DND-41 (cell line): ENCODE measurements at regions not wholly inside any gene's neighbourhood (a gene's known extent, or its start where the extent isn't known, plus 50 kb on each side); places are given as distances from the start of the nearest gene placed in this dataset.

Source experiments
- ATAC-seq: fragments of 200-7000 bp; cut with Tn5 transposase; 3 replicates; pipeline ENCODE4 v1.9.1; 2021; ENCODE audit warnings: low read depth; ENCODE audit not compliant: insufficient read depth
- DNase-seq: peaks from one replicate; pipeline ENCODE4 v3.0.0-alpha.2; 2020
- H2AFZ ChIP-seq: 2 replicates; pipeline ENCODE4 v1.6.0; 2012; ENCODE audit warnings: low read depth, low read length
- H3K27ac ChIP-seq: 2 replicates; pipeline ENCODE4 v1.5.1; 2012; ENCODE audit warnings: low read length, inconsistent platforms
- H3K27me3 ChIP-seq: fragments of 200-600 bp; sonication (generic); 2 replicates; pipeline ENCODE4 v1.6.0; 2012; ENCODE audit warnings: low read length, mild to moderate bottlenecking, inconsistent platforms; ENCODE audit not compliant: insufficient read depth, poor library complexity
- H3K36me3 ChIP-seq: 2 replicates; pipeline ENCODE4 v1.5.1; 2012; ENCODE audit warnings: low read length, inconsistent platforms; ENCODE audit not compliant: insufficient read depth
- H3K4me1 ChIP-seq: 2 replicates; pipeline ENCODE4 v1.5.1; 2012; ENCODE audit warnings: mild to moderate bottlenecking, low read length; ENCODE audit not compliant: insufficient read depth
- H3K4me2 ChIP-seq: 2 replicates; pipeline ENCODE4 v1.6.0; 2012; ENCODE audit warnings: mild to moderate bottlenecking, moderate library complexity, low read length, inconsistent platforms; ENCODE audit not compliant: insufficient read depth
- H3K4me3 ChIP-seq, 2 experiments: fragments of 200-600 bp in 1 of 2; shearing (Covaris generic) in 1 of 2; 2 replicates each; pipeline ENCODE4 v1.5.1; 2012 to 2016; ENCODE audit warnings: inconsistent platforms in 2 of 2, low read length in 2 of 2, mild to moderate bottlenecking in 2 of 2, low read depth in 1 of 2, moderate library complexity in 1 of 2
- H3K79me2 ChIP-seq: 2 replicates; pipeline ENCODE4 v1.6.0; 2012; ENCODE audit warnings: low read length, inconsistent platforms; ENCODE audit not compliant: insufficient read depth
- H3K9ac ChIP-seq: 2 replicates; pipeline ENCODE4 v1.6.0; 2012; ENCODE audit warnings: low read depth, mild to moderate bottlenecking, inconsistent platforms, low read length, moderate library complexity
- H3K9me3 ChIP-seq: 2 replicates; pipeline ENCODE4 v1.5.1; 2012; ENCODE audit warnings: low read length, moderate library complexity, mild to moderate bottlenecking, inconsistent platforms; ENCODE audit not compliant: insufficient read depth, severe bottlenecking
- H4K20me1 ChIP-seq: 2 replicates; pipeline ENCODE4 v1.6.0; 2012; ENCODE audit warnings: low read length; ENCODE audit not compliant: insufficient read depth
- EZH2 ChIP-seq: IDR thresholded peaks from 3 replicates; pipeline ENCODE4 v1.6.1; 2012; ENCODE audit warnings: borderline replicate concordance, low read depth, mild to moderate bottlenecking, moderate library complexity, low read length, inconsistent platforms; ENCODE audit not compliant: severe bottlenecking
- TF ChIP-seq, protein P1 (sequence below): IDR thresholded peaks from 2 replicates; pipeline ENCODE4 v1.5.1; 2012; ENCODE audit warnings: borderline replicate concordance, low read length, moderate library complexity, mild to moderate bottlenecking; ENCODE audit not compliant: poor library complexity, severe bottlenecking; ENCODE audit errors: extremely low read depth

DNA sequence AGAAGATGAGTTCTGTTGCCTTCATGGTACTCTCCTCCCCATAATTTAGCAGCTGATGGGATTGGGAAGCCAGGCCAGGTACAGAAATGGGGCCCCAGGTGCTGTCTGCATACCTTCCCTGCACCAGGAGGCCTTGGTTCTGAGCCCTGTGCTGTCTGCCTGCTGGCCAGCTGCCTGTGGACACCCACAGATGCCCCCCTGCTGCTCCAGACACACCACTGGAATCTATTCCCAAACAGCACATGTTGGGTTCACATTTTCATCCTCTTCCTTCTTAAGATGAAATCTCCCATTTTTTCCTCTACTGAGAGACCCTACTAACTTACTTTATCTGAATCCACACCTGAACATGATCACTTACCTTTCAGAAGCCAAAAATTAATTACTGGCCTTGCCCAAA is 152.0 kb upstream of the CCDC68 start:
- no peaks in the 10 kb centered on the region for H3K4me1 ChIP-seq
- no peaks in the 10 kb centered on the region for H4K20me1 ChIP-seq
- no peak overlapping the region for H2AFZ ChIP-seq
- H3K27ac ChIP-seq: no peak overlapping the region
- H3K36me3 ChIP-seq: no peaks in the 10 kb centered on the region
- H3K9me3 ChIP-seq: no peaks in the 10 kb centered on the region
- H3K4me2 ChIP-seq: no peak overlapping the region
- no peak for DNase-seq
- no peak overlapping the region for H3K4me3 ChIP-seq
- no peak for TF ChIP-seq EZH2
- TF ChIP-seq, protein P1, sequence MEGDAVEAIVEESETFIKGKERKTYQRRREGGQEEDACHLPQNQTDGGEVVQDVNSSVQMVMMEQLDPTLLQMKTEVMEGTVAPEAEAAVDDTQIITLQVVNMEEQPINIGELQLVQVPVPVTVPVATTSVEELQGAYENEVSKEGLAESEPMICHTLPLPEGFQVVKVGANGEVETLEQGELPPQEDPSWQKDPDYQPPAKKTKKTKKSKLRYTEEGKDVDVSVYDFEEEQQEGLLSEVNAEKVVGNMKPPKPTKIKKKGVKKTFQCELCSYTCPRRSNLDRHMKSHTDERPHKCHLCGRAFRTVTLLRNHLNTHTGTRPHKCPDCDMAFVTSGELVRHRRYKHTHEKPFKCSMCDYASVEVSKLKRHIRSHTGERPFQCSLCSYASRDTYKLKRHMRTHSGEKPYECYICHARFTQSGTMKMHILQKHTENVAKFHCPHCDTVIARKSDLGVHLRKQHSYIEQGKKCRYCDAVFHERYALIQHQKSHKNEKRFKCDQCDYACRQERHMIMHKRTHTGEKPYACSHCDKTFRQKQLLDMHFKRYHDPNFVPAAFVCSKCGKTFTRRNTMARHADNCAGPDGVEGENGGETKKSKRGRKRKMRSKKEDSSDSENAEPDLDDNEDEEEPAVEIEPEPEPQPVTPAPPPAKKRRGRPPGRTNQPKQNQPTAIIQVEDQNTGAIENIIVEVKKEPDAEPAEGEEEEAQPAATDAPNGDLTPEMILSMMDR: no peak
- no peak for ATAC-seq
- no peak overlapping the region for H3K9ac ChIP-seq
- H3K79me2 ChIP-seq: no peaks in the 10 kb centered on the region
- no peaks in the 10 kb centered on the region for H3K27me3 ChIP-seq

DNA sequence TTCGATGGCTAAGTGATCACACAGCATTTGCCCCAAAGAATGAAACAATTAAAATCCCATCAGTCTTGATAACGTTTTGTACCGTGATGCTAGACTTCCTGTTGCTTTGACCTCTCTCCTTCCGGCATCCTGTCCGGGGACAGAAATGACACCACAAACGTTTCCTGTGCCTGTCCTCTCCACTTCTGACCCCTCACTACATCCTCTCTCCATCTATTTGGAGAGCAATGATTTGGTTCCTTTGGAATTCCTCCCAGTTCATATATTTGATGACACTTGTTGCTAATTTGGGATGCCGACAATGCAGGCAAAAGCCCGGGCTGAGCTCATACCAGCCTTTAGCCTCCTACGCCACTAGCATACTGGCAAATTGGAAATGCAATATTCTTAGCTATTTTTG is 151.2 kb upstream of the CCDC68 start:
- H2AFZ ChIP-seq: no peak overlapping the region
- TF ChIP-seq, protein P1: no peak
- no peak for TF ChIP-seq EZH2
- H3K4me2 ChIP-seq: no peak overlapping the region

DNA sequence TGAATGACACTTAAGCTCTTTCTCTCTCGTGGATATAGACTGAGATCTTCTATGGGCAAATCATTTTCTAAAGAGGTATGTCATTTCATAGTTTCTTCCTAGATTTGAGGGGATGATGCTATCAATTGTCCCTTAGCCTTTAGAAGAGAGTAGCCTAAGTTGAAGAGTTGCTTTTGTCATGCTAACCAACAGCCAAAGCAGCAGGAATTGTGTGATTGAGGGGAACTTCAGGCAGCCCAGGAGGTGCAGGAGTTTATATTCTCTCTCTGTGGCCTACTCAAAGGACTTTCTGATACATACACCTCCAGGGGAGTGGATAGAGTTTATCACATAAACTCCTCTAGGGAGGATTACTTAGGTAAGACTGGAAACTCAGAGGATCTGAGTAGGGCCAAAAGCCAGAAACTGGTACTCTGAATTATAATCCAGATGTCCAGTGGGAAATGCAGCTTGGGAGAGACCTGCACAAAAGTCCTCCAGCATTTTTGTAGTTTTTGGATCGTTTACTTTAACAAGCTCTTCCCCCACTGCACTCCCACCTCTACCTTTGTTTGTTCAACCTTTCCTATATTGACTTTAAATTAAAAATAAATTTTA is 150.7 kb upstream of the CCDC68 start:
- Histone ChIP-seq H3K4me3 (no peak overlapping the region), H2AFZ (no peak overlapping the region), H3K4me2 (no peak overlapping the region), H3K79me2 (no peaks in the 10 kb centered on the region), H3K27me3 (no peaks in the 10 kb centered on the region), H3K4me1 (no peaks in the 10 kb centered on the region), H3K27ac (no peak overlapping the region), H3K9me3 (no peaks in the 10 kb centered on the region), H3K9ac (no peak overlapping the region), H4K20me1 (no peaks in the 10 kb centered on the region), H3K36me3 (no peaks in the 10 kb centered on the region)
- no peak for ATAC-seq
- TF ChIP-seq EZH2: no peak
- TF ChIP-seq, protein P1: no peak
- DNase-seq: no peak

More for the DNA sequence above, 151.2 kb upstream of the CCDC68 start:
- Histone ChIP-seq H3K27ac (no peak overlapping the region), H3K9me3 (no peaks in the 10 kb centered on the region), H3K4me3 (no peak overlapping the region), H4K20me1 (no peaks in the 10 kb centered on the region), H3K9ac (no peak overlapping the region), H3K36me3 (no peaks in the 10 kb centered on the region), H3K27me3 (no peaks in the 10 kb centered on the region), H3K4me1 (no peaks in the 10 kb centered on the region), H3K79me2 (no peaks in the 10 kb centered on the region)
- ATAC-seq: no peak
- DNase-seq: no peak

DNA sequence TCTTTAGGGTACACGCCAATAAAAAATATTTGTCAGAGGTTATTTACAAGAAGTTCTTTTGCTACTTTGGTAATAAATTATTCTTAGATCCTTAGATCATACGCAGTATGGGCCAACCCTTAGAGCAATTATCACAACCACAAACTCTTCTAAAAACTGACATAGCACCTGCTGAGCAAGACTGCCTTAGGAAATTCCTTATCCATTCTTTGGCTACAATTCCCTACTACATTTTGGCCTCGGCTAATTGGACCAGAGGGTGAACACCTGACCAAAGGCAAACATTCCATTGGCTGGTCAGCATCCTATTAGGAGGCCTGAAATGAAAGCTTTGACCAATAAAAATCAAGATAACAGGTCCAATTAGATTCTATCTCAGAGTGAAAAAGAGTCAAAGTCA is 147.6 kb upstream of the CCDC68 start:
- Histone ChIP-seq H3K27me3 (no peaks in the 10 kb centered on the region), H3K27ac (no peak overlapping the region), H4K20me1 (no peaks in the 10 kb centered on the region), H3K9me3 (no peaks in the 10 kb centered on the region), H3K9ac (no peak overlapping the region), H3K79me2 (no peaks in the 10 kb centered on the region), H3K4me2 (no peak overlapping the region), H2AFZ (no peak overlapping the region), H3K4me1 (no peaks in the 10 kb centered on the region), H3K36me3 (no peaks in the 10 kb centered on the region), H3K4me3 (no peak overlapping the region)
- no peak for DNase-seq
- no peak for ATAC-seq
- TF ChIP-seq, protein P1: no peak
- no peak for TF ChIP-seq EZH2
